ENCODE measurements at regions not wholly inside any gene's neighbourhood (a gene's known extent, or its start where the extent isn't known, plus 50 kb on each side); places are given as distances from the start of the nearest gene placed in this dataset.

GRCh38 chr1:199010933-199011332 lies 372.1 kb downstream of the PTPRC start:
- Histone ChIP-seq H3K4me1 (ENCODE audit: insufficient read depth, low read length) (no peaks in the 10 kb centered on the region), H3K27ac (ENCODE audit: extremely low read length, insufficient read depth, low read length) (no peak overlapping the region), H4K20me1 (ENCODE audit: insufficient read depth, low read length) (no peaks in the 10 kb centered on the region), H3K79me2 (ENCODE audit: insufficient read depth, low read length) (no peaks in the 10 kb centered on the region), H3K9ac (ENCODE audit: insufficient read depth, low read depth, low read length) (no peak overlapping the region), H3K4me2 (ENCODE audit: low read depth, low read length) (no peak overlapping the region), H3K9me3 (ENCODE audit: low read length) (no peaks in the 10 kb centered on the region), H3K27me3 (ENCODE audit: control insufficient read depth in 1 of 2, insufficient read depth in 2 of 2, low read length in 2 of 2) (no peaks in the 10 kb centered on the region), H2AFZ (ENCODE audit: low read length) (no peak overlapping the region), H3K4me3 (replicated peaks in 1 of 3; ENCODE audit: insufficient read depth in 1 of 3, low read depth in 2 of 3, low read length in 3 of 3) (no peak overlapping the region), H3K36me3 (replicated peaks in 1 of 2; ENCODE audit: control insufficient read depth in 1 of 2, insufficient read depth in 2 of 2, low read length in 2 of 2) (no peaks in the 10 kb centered on the region)
- TF ChIP-seq MAFF (IDR thresholded peaks at IDR 0.05; ENCODE audit: low read depth, low read length) (no peak), HES4 (CRISPR knock-in tag; IDR thresholded peaks at IDR 0.05; ENCODE audit: borderline replicate concordance) (no peak), TEAD2 (CRISPR knock-in tag; IDR thresholded peaks at IDR 0.05) (no peak), ZNF143 (CRISPR knock-in tag; IDR thresholded peaks at IDR 0.05) (no peak), SRY (CRISPR knock-in tag; IDR thresholded peaks at IDR 0.05) (no peak), ZFP36L2 (CRISPR knock-in tag; IDR thresholded peaks at IDR 0.05) (no peak), ZKSCAN1 (IDR thresholded peaks at IDR 0.05; ENCODE audit: low read length) (no peak), ELK4 (CRISPR knock-in tag; IDR thresholded peaks at IDR 0.05; ENCODE audit: borderline replicate concordance) (no peak), TAF15 (IDR thresholded peaks at IDR 0.05; ENCODE audit: low read depth, low read length, poor library complexity, severe bottlenecking) (no peak)
- ChIA-PET CTCF (ENCODE audit: low intra/inter-chr PET ratio, low total read pairs) (no interaction called here), POLR2A (no interaction called here)
- FAIRE-seq (no peak), ATAC-seq (no peak), DNase-seq (ENCODE audit: low spot score) (no peak)
- WGBS (ENCODE audit: low lambda C conversion rate), result 0% methylated on average over 2 of the region's 2 CpGs
- intact Hi-C loops (cut with micrococcal nuclease; ENCODE audit: unreplicated experiment) (no loop called here), in situ Hi-C loops (cut with HindIII; ENCODE audit: extremely low pct_ligation_motif_present, low pct_unique_long_range_greater_than_20kb) (no loop called here)
- no TSS peak for BruUV-seq (replicated peaks)

GRCh38 chr1:199015799-199016198 lies 377.0 kb downstream of the PTPRC start:
- ChIA-PET POLR2A (no interaction called here), CTCF (ENCODE audit: low intra/inter-chr PET ratio, low total read pairs) (no interaction called here)
- no peaks in the 10 kb centered on the region for H3K36me3 ChIP-seq (replicated peaks in 1 of 2; ENCODE audit: control insufficient read depth in 1 of 2, insufficient read depth in 2 of 2, low read length in 2 of 2)
- in situ Hi-C loops (cut with HindIII; ENCODE audit: extremely low pct_ligation_motif_present, low pct_unique_long_range_greater_than_20kb) (no loop called here), intact Hi-C loops (cut with micrococcal nuclease; ENCODE audit: unreplicated experiment) (no loop called here)
- FAIRE-seq (no peak), DNase-seq (ENCODE audit: low spot score) (no peak), ATAC-seq (no peak)
- no peaks in the 10 kb centered on the region for H3K9me3 ChIP-seq (ENCODE audit: low read length)
- H3K9ac ChIP-seq (ENCODE audit: insufficient read depth, low read depth, low read length), result no peak overlapping the region
- H3K4me1 ChIP-seq (ENCODE audit: insufficient read depth, low read length), result no peaks in the 10 kb centered on the region
- H3K79me2 ChIP-seq (ENCODE audit: insufficient read depth, low read length), result no peaks in the 10 kb centered on the region
- no TSS peak for BruUV-seq (replicated peaks)
- WGBS (ENCODE audit: low lambda C conversion rate), result 3% methylated on average over 2 of the region's 2 CpGs
- no peak overlapping the region for H2AFZ ChIP-seq (ENCODE audit: low read length)
- H3K4me3 ChIP-seq (replicated peaks in 1 of 3; ENCODE audit: insufficient read depth in 1 of 3, low read depth in 2 of 3, low read length in 3 of 3), result no peak overlapping the region
- no peak overlapping the region for H3K27ac ChIP-seq (ENCODE audit: extremely low read length, insufficient read depth, low read length)
- no peaks in the 10 kb centered on the region for H3K27me3 ChIP-seq (ENCODE audit: control insufficient read depth in 1 of 2, insufficient read depth in 2 of 2, low read length in 2 of 2)
- no peak overlapping the region for H3K4me2 ChIP-seq (ENCODE audit: low read depth, low read length)
- H4K20me1 ChIP-seq (ENCODE audit: insufficient read depth, low read length), result no peaks in the 10 kb centered on the region
- TF ChIP-seq ZNF124 (CRISPR knock-in tag; IDR thresholded peaks at IDR 0.05) (no peak), SP1 (IDR thresholded peaks at IDR 0.05) (no peak), SP1 (CRISPR knock-in tag; IDR thresholded peaks at IDR 0.05) (no peak), ZBTB7A (CRISPR knock-in tag; IDR thresholded peaks at IDR 0.05) (no peak), ETV6 (CRISPR knock-in tag; conservative IDR thresholded peaks at IDR 0.05) (no peak), MAF1 (CRISPR knock-in tag; IDR thresholded peaks at IDR 0.05; ENCODE audit: borderline replicate concordance) (no peak), FOXJ3 (CRISPR knock-in tag; IDR thresholded peaks at IDR 0.05; ENCODE audit: borderline replicate concordance) (no peak), ZNF225 (CRISPR knock-in tag; IDR thresholded peaks at IDR 0.05) (no peak), ATM (IDR thresholded peaks at IDR 0.05; ENCODE audit: borderline replicate concordance) (no peak), ETS1 (CRISPR knock-in tag; IDR thresholded peaks at IDR 0.05) (no peak), KLF15 (CRISPR knock-in tag; IDR thresholded peaks at IDR 0.05; ENCODE audit: borderline replicate concordance) (no peak)
